BE2C (cell line): ENCODE measurements at regions not wholly inside any gene's neighbourhood (a gene's known extent, or its start where the extent isn't known, plus 50 kb on each side); places are given as distances from the start of the nearest gene placed in this dataset.
A peak's percentile ranks its signal among the peaks of the same experiment; 100 is the strongest.

Source experiments
- DNase-seq: peaks from one replicate; pipeline ENCODE4 v3.0.0-alpha.2; 2020
- H3K27me3 ChIP-seq: fragments of 250-450 bp; sonication (Bioruptor Pico); 2 replicates; pipeline ENCODE4 v1.5.1; 2020; ENCODE audit warnings: mild to moderate bottlenecking
- H3K36me3 ChIP-seq: fragments of 250-450 bp; sonication (Bioruptor Pico); 2 replicates; pipeline ENCODE4 v1.5.1; 2020; ENCODE audit warnings: mild to moderate bottlenecking
- H3K4me1 ChIP-seq: fragments of 250-450 bp; sonication (Bioruptor Pico); 2 replicates; pipeline ENCODE4 v1.5.1; 2020
- H3K4me3 ChIP-seq: 2 replicates; pipeline ENCODE4 v1.5.1; 2011; ENCODE audit warnings: low read depth, low read length
- H3K9me3 ChIP-seq: fragments of 250-450 bp; sonication (Bioruptor Pico); 2 replicates; pipeline ENCODE4 v1.5.1; 2020
- CTCF ChIP-seq: IDR thresholded peaks from 2 replicates; pipeline ENCODE4 v1.5.1; 2012; ENCODE audit warnings: mild to moderate bottlenecking, low read depth, low read length

- no peaks in the 10 kb centered on the region for H3K36me3 ChIP-seq
- no peaks in the 10 kb centered on the region for H3K9me3 ChIP-seq
- no peaks in the 10 kb centered on the region for H3K4me1 ChIP-seq
- no peaks in the 10 kb centered on the region for H3K27me3 ChIP-seq
- no peak overlapping the region for H3K4me3 ChIP-seq
- TF ChIP-seq CTCF: no peak
- DNase-seq: no peak
These were observed 107.2 kb upstream of the ZNF236 start for GRCh38 chr18:76715012-76715610.

GRCh38 chr18:76713432-76713831 is 108.9 kb upstream of the ZNF236 start:
- no peak for TF ChIP-seq CTCF
- Histone ChIP-seq H3K9me3 (no peaks in the 10 kb centered on the region), H3K4me1 (no peaks in the 10 kb centered on the region), H3K27me3 (no peaks in the 10 kb centered on the region), H3K36me3 (no peaks in the 10 kb centered on the region), H3K4me3 (no peak overlapping the region)
- DNase-seq: no peak

- Histone ChIP-seq H3K4me3 (no peak overlapping the region), H3K9me3 (no peaks in the 10 kb centered on the region), H3K4me1 (no peaks in the 10 kb centered on the region), H3K27me3 (no peaks in the 10 kb centered on the region), H3K36me3 (no peaks in the 10 kb centered on the region)
- DNase-seq: no peak
- no peak for TF ChIP-seq CTCF
These were observed 109.7 kb upstream of the ZNF236 start for GRCh38 chr18:76712511-76713140.

- Histone ChIP-seq H3K36me3 (no peaks in the 10 kb centered on the region), H3K4me3 (no peak overlapping the region), H3K9me3 (no peaks in the 10 kb centered on the region), H3K27me3 (no peaks in the 10 kb centered on the region), H3K4me1 (no peaks in the 10 kb centered on the region)
- TF ChIP-seq CTCF: no peak
- DNase-seq: no peak
These were observed 111.5 kb upstream of the ZNF236 start for GRCh38 chr18:76710646-76711520.

GRCh38 chr18:76709659-76710645 is 112.4 kb upstream of the ZNF236 start:
- Histone ChIP-seq H3K27me3 (no peaks in the 10 kb centered on the region), H3K4me3 (no peak overlapping the region), H3K4me1 (no peaks in the 10 kb centered on the region), H3K36me3 (no peaks in the 10 kb centered on the region), H3K9me3 (no peaks in the 10 kb centered on the region)
- TF ChIP-seq CTCF: peak; percentile 71
- peak; percentile 56 for DNase-seq
